ENCODE measurements at regions not wholly inside any gene's neighbourhood (a gene's known extent, or its start where the extent isn't known, plus 50 kb on each side); places are given as distances from the start of the nearest gene placed in this dataset.

DNA sequence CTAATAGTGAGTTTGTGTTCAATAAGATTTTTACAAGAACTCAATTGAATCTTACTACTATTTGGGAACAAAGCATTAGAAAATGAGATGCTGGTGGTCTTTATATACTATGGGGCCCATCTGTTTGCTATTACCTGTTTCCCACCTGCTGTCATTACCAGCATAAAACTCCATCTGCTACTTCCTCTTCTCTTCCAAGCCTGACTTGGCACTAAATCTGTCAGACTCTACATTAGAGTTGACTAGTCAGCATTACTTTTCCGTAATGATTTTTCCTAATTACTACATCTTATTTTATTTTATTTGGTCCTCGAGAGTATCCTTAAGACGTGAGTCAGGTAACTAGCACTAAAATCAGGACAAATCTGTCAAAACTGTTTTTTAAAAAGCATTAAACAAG is 68.1 kb upstream of the KRR1 start (continued):
- TF ChIP-seq, protein P1, sequence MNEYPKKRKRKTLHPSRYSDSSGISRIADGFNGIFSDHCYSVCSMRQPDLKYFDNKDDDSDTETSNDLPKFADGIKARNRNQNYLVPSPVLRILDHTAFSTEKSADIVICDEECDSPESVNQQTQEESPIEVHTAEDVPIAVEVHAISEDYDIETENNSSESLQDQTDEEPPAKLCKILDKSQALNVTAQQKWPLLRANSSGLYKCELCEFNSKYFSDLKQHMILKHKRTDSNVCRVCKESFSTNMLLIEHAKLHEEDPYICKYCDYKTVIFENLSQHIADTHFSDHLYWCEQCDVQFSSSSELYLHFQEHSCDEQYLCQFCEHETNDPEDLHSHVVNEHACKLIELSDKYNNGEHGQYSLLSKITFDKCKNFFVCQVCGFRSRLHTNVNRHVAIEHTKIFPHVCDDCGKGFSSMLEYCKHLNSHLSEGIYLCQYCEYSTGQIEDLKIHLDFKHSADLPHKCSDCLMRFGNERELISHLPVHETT (CRISPR knock-in tag; conservative IDR thresholded peaks at IDR 0.05 in 1 of 2, IDR thresholded peaks at IDR 0.05 in 1 of 2) = no peak
- TF ChIP-seq BRD4 (IDR thresholded peaks at IDR 0.05) (no peak), TCF3 (CRISPR knock-in tag; IDR thresholded peaks at IDR 0.05) (no peak), ZNF407 (IDR thresholded peaks at IDR 0.05; ENCODE audit: low read depth) (no peak), GTF2E2 (tag; IDR thresholded peaks at IDR 0.05) (no peak), SETDB1 (IDR thresholded peaks at IDR 0.05; ENCODE audit: low read length) (no peak), C11orf30 (IDR thresholded peaks at IDR 0.05; ENCODE audit: low read depth) (peak; percentile 23; the same call in 1 of the 2 replicates), NFRKB (IDR thresholded peaks at IDR 0.05; ENCODE audit: low read depth) (no peak), MAFG (tag; conservative IDR thresholded peaks at IDR 0.05) (0 out of 2 replicates have a peak, but pooled peaks have one; percentile 21), ZFP91 (CRISPR knock-in tag; IDR thresholded peaks at IDR 0.05) (no peak)
- TF ChIP-seq, protein P2, sequence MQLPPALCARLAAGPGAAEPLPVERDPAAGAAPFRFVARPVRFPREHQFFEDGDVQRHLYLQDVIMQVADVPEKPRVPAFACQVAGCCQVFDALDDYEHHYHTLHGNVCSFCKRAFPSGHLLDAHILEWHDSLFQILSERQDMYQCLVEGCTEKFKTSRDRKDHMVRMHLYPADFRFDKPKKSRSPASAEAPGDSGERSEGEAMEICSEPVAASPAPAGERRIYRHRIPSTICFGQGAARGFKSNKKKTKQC (CRISPR knock-in tag; IDR thresholded peaks at IDR 0.05) = no peak
- TF ChIP-seq, protein P3, sequence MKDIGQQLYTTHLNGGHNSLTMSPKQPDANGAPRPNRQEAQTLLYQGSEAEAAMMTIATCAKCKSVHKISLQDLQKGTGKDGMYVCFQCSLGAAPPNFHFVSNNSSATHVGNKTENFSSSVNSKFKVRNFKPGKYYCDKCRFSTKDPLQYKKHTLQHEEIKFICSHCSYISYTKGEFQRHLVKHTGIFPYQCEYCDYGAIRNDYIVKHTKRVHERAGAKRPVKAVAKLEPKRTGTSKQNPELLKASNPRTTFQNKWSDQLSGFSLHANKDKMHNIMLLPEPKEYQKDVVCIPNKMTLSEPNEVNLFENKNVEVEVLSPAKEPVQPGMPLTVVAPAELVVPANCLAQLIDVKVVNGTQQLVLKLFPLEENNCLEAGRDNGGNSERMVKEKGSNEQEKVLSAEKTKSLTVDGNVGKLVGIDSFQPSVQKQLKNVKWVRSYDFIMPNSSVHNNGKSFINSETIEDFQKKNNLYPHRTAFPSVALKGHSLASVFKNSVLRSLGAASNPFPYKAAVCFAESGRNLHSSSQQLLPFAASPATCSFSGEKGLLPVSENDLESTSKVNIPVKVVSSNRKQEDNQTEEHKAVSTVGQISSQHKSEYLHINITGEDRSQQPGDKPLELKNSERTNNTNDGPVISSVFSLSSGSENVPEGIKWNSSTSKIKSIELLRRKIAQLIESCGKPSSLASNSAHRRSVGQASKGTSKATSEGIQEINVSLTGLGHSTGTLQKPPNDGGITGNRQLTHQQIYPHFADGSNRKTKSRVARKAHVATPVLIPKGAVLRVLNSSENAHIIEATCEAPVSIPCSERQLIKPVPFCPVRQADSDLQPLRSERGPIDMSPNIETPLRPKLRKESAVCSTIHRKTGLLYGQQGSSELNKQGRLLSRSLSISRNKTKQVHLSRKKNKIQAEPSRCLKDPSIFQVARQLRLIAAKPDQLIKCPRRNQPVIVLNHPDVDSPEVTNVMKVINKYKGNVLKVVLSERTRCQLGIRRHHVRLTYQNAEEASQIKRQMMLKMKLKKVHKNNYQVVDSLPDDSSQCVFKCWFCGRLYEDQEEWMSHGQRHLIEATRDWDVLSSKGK (CRISPR knock-in tag; IDR thresholded peaks at IDR 0.05) = no peak
